Heart left ventricle (tissue), 16 donors: ENCODE measurements at regions not wholly inside any gene's neighbourhood (a gene's known extent, or its start where the extent isn't known, plus 50 kb on each side); places are given as distances from the start of the nearest gene placed in this dataset.

Experiments
- ATAC-seq, 4 donors: fragments of 200-7000 bp; cut with Tn5 transposase; one replicate each; pipeline ENCODE4 v1.9.1; 2020 to 2022; ENCODE audit warnings: moderate library complexity in 4 of 4, mild to moderate bottlenecking in 3 of 4, moderate number of reproducible peaks in 1 of 4
- DNase-seq, 5 donors: peaks; one replicate each; pipeline ENCODE4 v3.0.0-alpha.2; 2020
- H3K27ac ChIP-seq, 12 donors: fragments of 200-600 bp; sonication (generic) in 4 of 12; one replicate each; pipeline versions ENCODE4 v1.5.0 to v1.8.0; 2016 to 2022; ENCODE audit warnings: mild to moderate bottlenecking in 2 of 12
- H3K27me3 ChIP-seq, 9 donors: fragments of 200-600 bp; sonication (generic) in 2 of 9; one replicate each; pipeline versions ENCODE4 v1.5.1 to v1.8.0; 2016 to 2022; ENCODE audit warnings: mild to moderate bottlenecking in 3 of 9
- H3K36me3 ChIP-seq, 9 donors: fragments of 200-600 bp; sonication (generic) in 2 of 9; one replicate each; pipeline versions ENCODE4 v1.5.0 to v1.8.0; 2018 to 2022; ENCODE audit warnings: mild to moderate bottlenecking in 2 of 9
- H3K4me1 ChIP-seq, 12 donors: fragments of 200-600 bp; sonication (generic) in 4 of 12; one replicate each; pipeline versions ENCODE4 v1.5.0 to v1.8.0; 2016 to 2022; ENCODE audit warnings: mild to moderate bottlenecking in 3 of 12
- H3K4me3 ChIP-seq, 12 donors: fragments of 200-600 bp; sonication (generic) in 4 of 12; one replicate each; pipeline versions ENCODE4 v1.5.0 to v1.8.0; 2017 to 2022; ENCODE audit warnings: mild to moderate bottlenecking in 9 of 12, moderate library complexity in 4 of 12
- H3K9me3 ChIP-seq, 12 donors: fragments of 200-600 bp; sonication (generic) in 4 of 12; one replicate each; pipeline versions ENCODE4 v1.5.0 to v1.8.0; 2016 to 2022; ENCODE audit warnings: mild to moderate bottlenecking in 1 of 12
- CTCF ChIP-seq, 12 donors: fragments of 200-600 bp; sonication (generic) in 4 of 12; IDR thresholded peaks; one replicate each; pipeline versions ENCODE4 v1.5.0 to v1.8.0; 2018 to 2022; ENCODE audit warnings: antibody characterized with exemption in 12 of 12, mild to moderate bottlenecking in 5 of 12
- POLR2A ChIP-seq, 2 donors: fragments of 450-650 bp; IDR thresholded peaks; one replicate each; pipeline ENCODE4 v1.6.1; 2017; ENCODE audit warnings: antibody characterized with exemption in 2 of 2, mild to moderate bottlenecking in 2 of 2, moderate library complexity in 2 of 2
- WGBS, 4 donors: extraction: QIAGEN DNeasy Blood & Tissue Kit in 2 of 4; methylation state at CpG; one replicate each; pipeline versions ENCODE4 v1.1.5 to v1.1.7; 2013 to 2018; 5-methylcytosine and 5-hydroxymethylcytosine counted together
- intact Hi-C, 10 donors: fragments of 100-400 bp; cut with DNase I; formaldehyde crosslinking; loops; one replicate each; pipeline versions ENCODE4 v1.11.1 to v1.14.2; 2022
- donor health status: ischemic (EF 13 %, LVEDD 7.1; RV severe dilation, severe dysfunction).
- donor health status: healthy with polysubstance abuse.
- donor health status: DM: no; HTN: yes; CAD: no.
- donor health status: DM: no; HTN: no; CAD: no.
- donor health status: ischemic (EF 25% LVEDD 6.9; RV normal size, moderate dysfunction).
- donor health status: ischemic (EF 25% LVEDD 5.7; RV mildly dilated, moderate dysfunction).
- donor health status: healthy.
- donor health status: DM: yes; HTN: yes; CAD: no.
- donor health status: ischemic (EF 35%, LVEDD 5.7; RV mildly dilated, moderate dysfunction).
- donor health status: nonischemic (EF 11% LVEDD 7.7; RV severe dilation, severe dysfunction).
- donor health status: DM: yes; HTN: yes; CAD: no.
- donor health status: PGD.
- donor health status: ischemic (EF 29% LVEDD 5.4; RV normal size, mild dysfunction).
- donor health status: nonischemic (EF 23%, LVEDD 6.1; RV moderate dilation, normal function).

- TF ChIP-seq CTCF (IDR thresholded peaks at IDR 0.05) (no peak), POLR2A (IDR thresholded peaks at IDR 0.05) (no peak)
- H3K4me3 ChIP-seq: no peak overlapping the region
- H3K27me3 ChIP-seq: peaks cover 0 to 5% (median 0%) of the 10 kb centered on the region in 9 donors
- no peaks in the 10 kb centered on the region for H3K9me3 ChIP-seq
- intact Hi-C loops: no loop called here
- ATAC-seq (no peak), DNase-seq (no peak)
- 53 to 59% (median 56%) methylated on average over 3 of the region's 3 CpGs for WGBS, 4 donors
- no peak overlapping the region for H3K27ac ChIP-seq
- no peaks in the 10 kb centered on the region for H3K4me1 ChIP-seq
- no peaks in the 10 kb centered on the region for H3K36me3 ChIP-seq
These were observed 365.2 kb downstream of the TUSC7 start for GRCh38 chr3:117074826-117075225.

- Histone ChIP-seq H3K9me3 (no peaks in the 10 kb centered on the region), H3K4me1 (no peaks in the 10 kb centered on the region), H3K36me3 (no peaks in the 10 kb centered on the region), H3K4me3 (no peak overlapping the region), H3K27me3 (no peaks in the 10 kb centered on the region), H3K27ac (no peak overlapping the region)
- no peak for DNase-seq
- WGBS, 4 donors: 72 to 86% (median 83%) methylated on average over 4 of the region's 4 CpGs
- ATAC-seq: no peak
- intact Hi-C loops: no loop called here
- TF ChIP-seq CTCF (IDR thresholded peaks at IDR 0.05) (no peak), POLR2A (IDR thresholded peaks at IDR 0.05) (no peak)
These were observed 370.4 kb downstream of the TUSC7 start for GRCh38 chr3:117079997-117080396.

GRCh38 chr3:117080872-117081271 is 371.3 kb downstream of the TUSC7 start:
- DNase-seq (no peak), ATAC-seq (no peak)

GRCh38 chr3:117084277-117084676 is 374.7 kb downstream of the TUSC7 start:
- Histone ChIP-seq H3K4me1 (no peaks in the 10 kb centered on the region), H3K4me3 (no peak overlapping the region), H3K27me3 (no peaks in the 10 kb centered on the region), H3K36me3 (no peaks in the 10 kb centered on the region), H3K27ac (no peak overlapping the region), H3K9me3 (peaks cover 0 to 9% (median 0%) of the 10 kb centered on the region in 12 donors)
- TF ChIP-seq CTCF (IDR thresholded peaks at IDR 0.05): no peak
- TF ChIP-seq POLR2A (IDR thresholded peaks at IDR 0.05): no peak
- intact Hi-C loops: no loop called here
- DNase-seq: no peak
- WGBS, 4 donors: 68 to 78% (median 71%) methylated on average over 3 of the region's 3 CpGs
- no peak for ATAC-seq

More at GRCh38 chr3:117080872-117081271, 371.3 kb downstream of the TUSC7 start:
- TF ChIP-seq POLR2A (IDR thresholded peaks at IDR 0.05): no peak
- 36 to 63% (median 49%) methylated on average over 2 of the region's 2 CpGs for WGBS, 4 donors
- no peaks in the 10 kb centered on the region for H3K36me3 ChIP-seq
- intact Hi-C loops: no loop called here
- no peak overlapping the region for H3K27ac ChIP-seq
- H3K27me3 ChIP-seq: no peaks in the 10 kb centered on the region
- H3K9me3 ChIP-seq: no peaks in the 10 kb centered on the region
- H3K4me1 ChIP-seq: no peaks in the 10 kb centered on the region
- no peak overlapping the region for H3K4me3 ChIP-seq

GRCh38 chr3:117084739-117085270 is 375.2 kb downstream of the TUSC7 start:
- intact Hi-C loops: no loop called here
- no peak overlapping the region for H3K27ac ChIP-seq
- H3K4me1 ChIP-seq: no peaks in the 10 kb centered on the region
- TF ChIP-seq CTCF (IDR thresholded peaks at IDR 0.05) (no peak), POLR2A (IDR thresholded peaks at IDR 0.05) (no peak)
- no peak for DNase-seq
- no peak overlapping the region for H3K4me3 ChIP-seq
- WGBS, 4 donors: 0 to 32% (median 13%) methylated on average over 3 of the region's 3 CpGs
- H3K9me3 ChIP-seq: peaks cover 0 to 9% (median 0%) of the 10 kb centered on the region in 12 donors
- ATAC-seq: no peak
- no peaks in the 10 kb centered on the region for H3K36me3 ChIP-seq
- H3K27me3 ChIP-seq: no peaks in the 10 kb centered on the region
